Erythroblast (primary cell): ENCODE measurements at regions not wholly inside any gene's neighbourhood (a gene's known extent, or its start where the extent isn't known, plus 50 kb on each side); places are given as distances from the start of the nearest gene placed in this dataset.

ENCODE experiments used
- GATA1 ChIP-seq: IDR thresholded peaks from 2 replicates; pipeline ENCODE4 v1.6.1; 2011; ENCODE audit warnings: low read depth, mild to moderate bottlenecking, control low read depth, low read length, moderate library complexity
- POLR2A ChIP-seq: IDR thresholded peaks from 2 replicates; pipeline ENCODE4 v1.6.1; 2011; ENCODE audit warnings: mild to moderate bottlenecking, low read length

DNA sequence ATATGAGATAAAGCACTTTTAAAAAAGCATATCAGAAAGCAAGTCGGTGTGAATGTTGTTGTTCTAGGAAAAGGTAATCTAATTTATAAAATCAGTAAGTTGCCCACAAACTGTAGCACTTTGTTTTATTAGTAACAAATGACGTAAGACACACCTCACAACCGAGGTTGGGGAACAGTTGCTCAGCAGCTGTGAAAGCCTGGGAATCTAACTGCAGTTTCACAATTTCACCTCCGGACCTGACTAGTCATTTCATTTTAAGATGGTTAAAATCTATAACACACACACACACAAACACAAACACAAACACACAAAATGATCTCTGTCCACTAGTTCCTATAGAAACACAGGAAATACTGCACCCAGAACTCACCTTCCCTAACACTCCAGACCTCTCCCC, 406.7 kb upstream of the NR2F2 start:
- TF ChIP-seq POLR2A (no peak), GATA1 (no peak)
